ENCODE measurements at regions not wholly inside any gene's neighbourhood (a gene's known extent, or its start where the extent isn't known, plus 50 kb on each side); places are given as distances from the start of the nearest gene placed in this dataset.

- TF ChIP-seq CTCF (IDR thresholded peaks at IDR 0.05) (no peak), POLR2A (IDR thresholded peaks at IDR 0.05) (no peak)
These were observed 158.3 kb upstream of the ZFHX3 start for GRCh38 chr16:73206151-73206707.

All from right lobe of liver (tissue), 4 donors.